Endothelial cell (in vitro differentiated cells): ENCODE measurements at regions not wholly inside any gene's neighbourhood (a gene's known extent, or its start where the extent isn't known, plus 50 kb on each side); places are given as distances from the start of the nearest gene placed in this dataset.

Experiments used
- DNase-seq: peaks from one replicate; pipeline ENCODE4 v3.0.0; 2021; ENCODE audit warnings: low spot score
- H3K27ac Mint-ChIP-seq: one replicate; pipeline ENCODE4 v1.8.0; 2021; ENCODE audit warnings: mixed read lengths, inconsistent platforms; ENCODE audit not compliant: unreplicated experiment
- H3K27me3 Mint-ChIP-seq: one replicate; pipeline ENCODE4 v1.8.0; 2021; ENCODE audit warnings: mild to moderate bottlenecking, moderate library complexity, mixed read lengths, inconsistent platforms; ENCODE audit not compliant: unreplicated experiment
- H3K36me3 Mint-ChIP-seq: one replicate; pipeline ENCODE4 v1.8.0; 2021; ENCODE audit warnings: mild to moderate bottlenecking, low read depth, mixed read lengths, inconsistent platforms; ENCODE audit not compliant: unreplicated experiment
- H3K4me1 Mint-ChIP-seq: one replicate; pipeline ENCODE4 v1.8.0; 2021; ENCODE audit warnings: mild to moderate bottlenecking, mixed read lengths, inconsistent platforms; ENCODE audit not compliant: unreplicated experiment
- H3K4me3 Mint-ChIP-seq: one replicate; pipeline ENCODE4 v1.8.0; 2021; ENCODE audit warnings: mild to moderate bottlenecking, mixed read lengths, inconsistent platforms; ENCODE audit not compliant: unreplicated experiment
- H3K9me3 Mint-ChIP-seq: one replicate; pipeline ENCODE4 v1.8.0; 2021; ENCODE audit warnings: mixed read lengths, inconsistent platforms; ENCODE audit not compliant: unreplicated experiment
- TF ChIP-seq, protein P1 (sequence below): fragments of 200-600 bp; sonication (generic); IDR thresholded peaks from one replicate; pipeline ENCODE4 v1.5.0; 2021; ENCODE audit warnings: antibody characterized with exemption; ENCODE audit not compliant: unreplicated experiment

GRCh38 chr1:188043536-188044245, 1214.9 kb downstream of the PLA2G4A start:
- Mint-ChIP-seq H3K4me3 (no peak overlapping the region), H3K27ac (peak overlapping the region; percentile 37), H3K36me3 (no peaks in the 10 kb centered on the region), H3K4me1 (peaks cover 13% of the 10 kb centered on the region), H3K27me3 (no peaks in the 10 kb centered on the region), H3K9me3 (no peaks in the 10 kb centered on the region)
- TF ChIP-seq, protein P1, sequence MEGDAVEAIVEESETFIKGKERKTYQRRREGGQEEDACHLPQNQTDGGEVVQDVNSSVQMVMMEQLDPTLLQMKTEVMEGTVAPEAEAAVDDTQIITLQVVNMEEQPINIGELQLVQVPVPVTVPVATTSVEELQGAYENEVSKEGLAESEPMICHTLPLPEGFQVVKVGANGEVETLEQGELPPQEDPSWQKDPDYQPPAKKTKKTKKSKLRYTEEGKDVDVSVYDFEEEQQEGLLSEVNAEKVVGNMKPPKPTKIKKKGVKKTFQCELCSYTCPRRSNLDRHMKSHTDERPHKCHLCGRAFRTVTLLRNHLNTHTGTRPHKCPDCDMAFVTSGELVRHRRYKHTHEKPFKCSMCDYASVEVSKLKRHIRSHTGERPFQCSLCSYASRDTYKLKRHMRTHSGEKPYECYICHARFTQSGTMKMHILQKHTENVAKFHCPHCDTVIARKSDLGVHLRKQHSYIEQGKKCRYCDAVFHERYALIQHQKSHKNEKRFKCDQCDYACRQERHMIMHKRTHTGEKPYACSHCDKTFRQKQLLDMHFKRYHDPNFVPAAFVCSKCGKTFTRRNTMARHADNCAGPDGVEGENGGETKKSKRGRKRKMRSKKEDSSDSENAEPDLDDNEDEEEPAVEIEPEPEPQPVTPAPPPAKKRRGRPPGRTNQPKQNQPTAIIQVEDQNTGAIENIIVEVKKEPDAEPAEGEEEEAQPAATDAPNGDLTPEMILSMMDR = no peak
- DNase-seq = no peak

- no peaks in the 10 kb centered on the region for H3K36me3 Mint-ChIP-seq
- H3K27ac Mint-ChIP-seq = no peak overlapping the region
- H3K9me3 Mint-ChIP-seq = no peaks in the 10 kb centered on the region
- no peaks in the 10 kb centered on the region for H3K27me3 Mint-ChIP-seq
- no peak overlapping the region for H3K4me3 Mint-ChIP-seq
- H3K4me1 Mint-ChIP-seq = no peaks in the 10 kb centered on the region
- TF ChIP-seq, protein P1 = no peak
- no peak for DNase-seq
Measured at GRCh38 chr1:188050250-188050649, 1221.5 kb downstream of the PLA2G4A start.

DNA sequence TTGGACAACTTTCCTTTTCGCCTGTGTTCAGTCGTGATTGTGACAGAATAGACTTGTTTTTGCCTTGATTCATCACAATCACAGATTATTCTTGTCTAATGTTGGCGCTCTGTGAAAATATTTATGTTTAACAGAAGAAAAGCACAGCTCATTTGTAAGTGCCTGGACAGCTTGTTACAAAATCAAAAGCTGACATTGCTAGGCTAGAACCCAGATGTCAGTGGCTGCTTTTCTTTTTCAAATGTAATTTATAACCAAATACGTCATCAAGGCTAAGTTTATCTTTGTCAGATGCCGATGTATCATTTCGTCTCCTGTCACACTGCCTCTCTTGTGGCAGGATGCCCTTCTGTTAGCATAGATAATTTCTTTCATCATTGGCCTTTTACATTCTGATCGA, 1227.3 kb downstream of the PLA2G4A start:
- no peaks in the 10 kb centered on the region for H3K9me3 Mint-ChIP-seq
- H3K36me3 Mint-ChIP-seq = no peaks in the 10 kb centered on the region
- H3K27ac Mint-ChIP-seq = no peak overlapping the region
- H3K27me3 Mint-ChIP-seq = no peaks in the 10 kb centered on the region
- H3K4me3 Mint-ChIP-seq = no peak overlapping the region
- TF ChIP-seq, protein P1 = no peak
- no peaks in the 10 kb centered on the region for H3K4me1 Mint-ChIP-seq
- DNase-seq = no peak

- Mint-ChIP-seq H3K36me3 (no peaks in the 10 kb centered on the region), H3K4me1 (no peaks in the 10 kb centered on the region), H3K27ac (no peak overlapping the region), H3K4me3 (no peak overlapping the region), H3K27me3 (no peaks in the 10 kb centered on the region), H3K9me3 (no peaks in the 10 kb centered on the region)
- DNase-seq = no peak
- TF ChIP-seq, protein P1 = no peak
Measured at GRCh38 chr1:188058801-188059200, 1230.1 kb downstream of the PLA2G4A start.

DNA sequence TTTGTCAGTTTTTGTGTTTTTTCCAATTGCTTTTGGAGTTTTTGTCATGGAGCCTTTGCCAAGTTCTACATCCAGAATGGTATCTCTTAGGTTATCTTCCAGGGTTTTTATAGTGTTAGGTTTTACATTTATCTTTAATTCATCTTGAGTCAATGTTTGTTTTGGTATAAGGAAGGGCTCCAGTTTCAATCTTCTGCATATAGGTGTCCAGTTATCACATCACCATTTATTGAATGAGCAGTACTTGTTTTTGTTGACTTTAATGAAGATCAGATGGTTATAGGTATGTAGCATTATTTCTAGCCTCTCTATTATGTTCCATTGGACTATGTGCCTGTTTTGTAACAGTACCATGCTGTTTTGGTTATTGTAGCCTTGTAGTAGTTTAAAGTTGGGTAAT, 1233.1 kb downstream of the PLA2G4A start:
- no peaks in the 10 kb centered on the region for H3K4me1 Mint-ChIP-seq

More for the DNA sequence above, 1233.1 kb downstream of the PLA2G4A start:
- H3K4me3 Mint-ChIP-seq = no peak overlapping the region
- peaks cover 4% of the 10 kb centered on the region for H3K27me3 Mint-ChIP-seq
- H3K9me3 Mint-ChIP-seq = peaks cover 4% of the 10 kb centered on the region
- H3K27ac Mint-ChIP-seq = no peak overlapping the region
- DNase-seq = no peak
- TF ChIP-seq, protein P1 = no peak
- H3K36me3 Mint-ChIP-seq = no peaks in the 10 kb centered on the region
